ENCODE measurements at regions not wholly inside any gene's neighbourhood (a gene's known extent, or its start where the extent isn't known, plus 50 kb on each side); places are given as distances from the start of the nearest gene placed in this dataset.

GRCh38 chr17:33512113-33512512 is 219.0 kb upstream of the ASIC2 start:
- DNase-seq (ENCODE audit: low read depth in 1 of 2, low spot score in 1 of 2): no peak

- DNase-seq (ENCODE audit: low read depth in 1 of 2, low spot score in 1 of 2): no peak
These were observed 220.7 kb upstream of the ASIC2 start for GRCh38 chr17:33513769-33514168.

- DNase-seq (ENCODE audit: low read depth in 1 of 2, low spot score in 1 of 2): no peak
These were observed 221.3 kb upstream of the ASIC2 start for GRCh38 chr17:33514369-33514768.

GRCh38 chr17:33515974-33516373 is 222.9 kb upstream of the ASIC2 start:
- no peak for DNase-seq (ENCODE audit: low read depth in 1 of 2, low spot score in 1 of 2)

- no peak for DNase-seq (ENCODE audit: low read depth in 1 of 2, low spot score in 1 of 2)
These were observed 223.6 kb upstream of the ASIC2 start for GRCh38 chr17:33516645-33517044.

- no peak for DNase-seq (ENCODE audit: low read depth in 1 of 2, low spot score in 1 of 2)
These were observed 224.7 kb upstream of the ASIC2 start for GRCh38 chr17:33517746-33518145.

GRCh38 chr17:33519692-33520091 is 226.6 kb upstream of the ASIC2 start:
- no peak for DNase-seq (ENCODE audit: low read depth in 1 of 2, low spot score in 1 of 2)

- DNase-seq (ENCODE audit: low read depth in 1 of 2, low spot score in 1 of 2): peak; percentile 7 to 10
These were observed 227.6 kb upstream of the ASIC2 start for GRCh38 chr17:33520426-33521330.

- DNase-seq (ENCODE audit: low read depth in 1 of 2, low spot score in 1 of 2): no peak
These were observed 228.7 kb upstream of the ASIC2 start for GRCh38 chr17:33521784-33522183.

- DNase-seq (ENCODE audit: low read depth in 1 of 2, low spot score in 1 of 2): no peak
These were observed 229.5 kb upstream of the ASIC2 start for GRCh38 chr17:33522623-33523022.

- DNase-seq (ENCODE audit: low read depth in 1 of 2, low spot score in 1 of 2): no peak
These were observed 230.5 kb upstream of the ASIC2 start for GRCh38 chr17:33523577-33523981.

GRCh38 chr17:33525186-33525585 is 232.1 kb upstream of the ASIC2 start:
- no peak for DNase-seq (ENCODE audit: low read depth in 1 of 2, low spot score in 1 of 2)

GRCh38 chr17:33526717-33527116 is 233.6 kb upstream of the ASIC2 start:
- no peak for DNase-seq (ENCODE audit: low read depth in 1 of 2, low spot score in 1 of 2)

- DNase-seq (ENCODE audit: low read depth in 1 of 2, low spot score in 1 of 2): no peak
These were observed 234.2 kb upstream of the ASIC2 start for GRCh38 chr17:33527290-33527689.

GRCh38 chr17:33528846-33529245 is 235.8 kb upstream of the ASIC2 start:
- DNase-seq (ENCODE audit: low read depth in 1 of 2, low spot score in 1 of 2): no peak

GRCh38 chr17:33529816-33530215 is 236.7 kb upstream of the ASIC2 start:
- no peak for DNase-seq (ENCODE audit: low read depth in 1 of 2, low spot score in 1 of 2)

- no peak for DNase-seq (ENCODE audit: low read depth in 1 of 2, low spot score in 1 of 2)
These were observed 238.2 kb upstream of the ASIC2 start for GRCh38 chr17:33531311-33531710.

- DNase-seq (ENCODE audit: low read depth in 1 of 2, low spot score in 1 of 2): no peak
These were observed 241.0 kb upstream of the ASIC2 start for GRCh38 chr17:33534087-33534486.

- DNase-seq (ENCODE audit: low read depth in 1 of 2, low spot score in 1 of 2): no peak
These were observed 252.0 kb upstream of the ASIC2 start for GRCh38 chr17:33545124-33545523.

GRCh38 chr17:33550261-33550660 is 257.2 kb upstream of the ASIC2 start:
- no peak for DNase-seq (ENCODE audit: low read depth in 1 of 2, low spot score in 1 of 2)

GRCh38 chr17:33551075-33551474 is 258.0 kb upstream of the ASIC2 start:
- no peak for DNase-seq (ENCODE audit: low read depth in 1 of 2, low spot score in 1 of 2)

GRCh38 chr17:33551911-33552310 is 258.8 kb upstream of the ASIC2 start:
- no peak for DNase-seq (ENCODE audit: low read depth in 1 of 2, low spot score in 1 of 2)

GRCh38 chr17:33560165-33560564 is 267.1 kb upstream of the ASIC2 start:
- no peak for DNase-seq (ENCODE audit: low read depth in 1 of 2, low spot score in 1 of 2)

All from activated CD4-positive, alpha-beta T cell treated with anti-CD3 and anti-CD28 coated beads, Interleukin-2, amount 50 U/mL, for 24 hours (primary cell).